Peyer's patch (tissue), 4 donors: ENCODE measurements at regions not wholly inside any gene's neighbourhood (a gene's known extent, or its start where the extent isn't known, plus 50 kb on each side); places are given as distances from the start of the nearest gene placed in this dataset.

Experiments used
- DNase-seq, 3 donors: peaks; one replicate each; pipeline ENCODE4 v3.0.0-alpha.2; 2017 to 2019
- H3K27ac ChIP-seq, 4 donors: fragments of 200-600 bp; sonication (generic); one replicate each; pipeline ENCODE4 v1.5.1; 2016 to 2019
- H3K27me3 ChIP-seq, 2 donors: fragments of 200-600 bp; sonication (generic); one replicate each; pipeline ENCODE4 v1.5.1; 2019
- H3K36me3 ChIP-seq, 3 donors: fragments of 200-600 bp; sonication (generic); one replicate each; pipeline ENCODE4 v1.5.1; 2016 to 2019
- H3K4me1 ChIP-seq, 4 donors: fragments of 200-600 bp; sonication (generic); one replicate each; pipeline ENCODE4 v1.5.1; 2016 to 2019
- H3K4me3 ChIP-seq, 4 donors: fragments of 200-600 bp; sonication (generic); 1 replicate in 3 of 4; 2 replicates in 1 of 4; pipeline ENCODE4 v1.5.1; 2016 to 2019; ENCODE audit warnings: mild to moderate bottlenecking in 1 of 4
- H3K9me3 ChIP-seq, 4 donors: fragments of 200-600 bp; sonication (generic); one replicate each; pipeline ENCODE4 v1.5.1; 2016 to 2019; ENCODE audit warnings: mild to moderate bottlenecking in 1 of 4
- CTCF ChIP-seq, 6 experiments: fragments of 450-650 bp in 4 of 6; fragments of 200-600 bp in 2 of 6; sonication (generic) in 1 of 6; IDR thresholded peaks; one replicate each; pipeline ENCODE4 v1.5.1; 2017 to 2019; ENCODE audit warnings: antibody characterized with exemption in 6 of 6, mild to moderate bottlenecking in 3 of 6, moderate library complexity in 1 of 6
- POLR2A ChIP-seq, 2 donors: fragments of 450-650 bp; IDR thresholded peaks; one replicate each; pipeline ENCODE4 v1.5.1; 2017; ENCODE audit warnings: antibody characterized with exemption in 2 of 2, mild to moderate bottlenecking in 2 of 2, moderate library complexity in 2 of 2

DNA sequence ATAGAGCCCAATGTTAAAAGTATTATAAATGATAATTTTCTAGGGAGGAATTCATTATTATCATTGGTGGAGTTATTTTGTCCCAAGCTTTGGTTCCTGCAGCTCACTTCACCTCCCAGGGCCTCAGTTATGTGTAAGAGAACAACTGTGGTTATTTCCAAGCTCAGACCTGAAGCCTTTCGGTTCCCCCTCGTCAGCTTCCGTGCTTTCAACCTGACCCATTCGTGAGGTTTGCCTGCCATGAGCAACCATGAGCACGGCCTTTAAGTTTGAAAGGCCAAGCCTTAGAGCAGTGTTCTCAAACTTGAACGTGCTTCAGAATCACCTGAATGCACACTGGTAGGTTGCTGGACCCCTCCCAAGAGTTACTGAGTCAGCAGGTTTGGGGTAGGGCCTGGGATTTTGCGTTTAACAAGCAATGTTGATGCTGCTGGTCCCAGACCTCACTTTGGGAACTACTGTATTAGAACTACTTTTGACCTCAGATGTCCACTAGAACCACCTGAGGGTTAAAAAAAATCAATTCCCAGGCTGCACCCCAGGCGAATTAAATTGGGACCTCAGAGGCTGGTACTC, 133.0 kb upstream of the PRMT8 start:
- Histone ChIP-seq H3K27ac (no peak overlapping the region), H3K36me3 (no peaks in the 10 kb centered on the region), H3K27me3 (no peaks in the 10 kb centered on the region), H3K4me3 (no peak overlapping the region), H3K4me1 (no peaks in the 10 kb centered on the region), H3K9me3 (no peaks in the 10 kb centered on the region)
- TF ChIP-seq POLR2A (IDR thresholded peaks at IDR 0.05): no peak
- no peak for TF ChIP-seq CTCF (IDR thresholded peaks at IDR 0.05)
- no peak for DNase-seq

- Histone ChIP-seq H3K27me3 (no peaks in the 10 kb centered on the region), H3K36me3 (no peaks in the 10 kb centered on the region), H3K27ac (no peak overlapping the region), H3K4me1 (no peaks in the 10 kb centered on the region), H3K4me3 (no peak overlapping the region), H3K9me3 (no peaks in the 10 kb centered on the region)
- DNase-seq: no peak
- no peak for TF ChIP-seq POLR2A (IDR thresholded peaks at IDR 0.05)
- no peak for TF ChIP-seq CTCF (IDR thresholded peaks at IDR 0.05)
Observed at GRCh38 chr12:3359478-3359877, 131.5 kb upstream of the PRMT8 start.

GRCh38 chr12:3361146-3361545, 129.9 kb upstream of the PRMT8 start:
- no peak overlapping the region for H3K27ac ChIP-seq
- TF ChIP-seq CTCF (IDR thresholded peaks at IDR 0.05) (no peak), POLR2A (IDR thresholded peaks at IDR 0.05) (no peak)
- peaks cover 0 to 8% of the 10 kb centered on the region in 2 donors for H3K27me3 ChIP-seq
- H3K36me3 ChIP-seq: no peaks in the 10 kb centered on the region
- H3K4me3 ChIP-seq: no peak overlapping the region
- no peak for DNase-seq
- peaks cover 0 to 7% (median 0%) of the 10 kb centered on the region in 4 donors for H3K4me1 ChIP-seq
- no peaks in the 10 kb centered on the region for H3K9me3 ChIP-seq

DNA sequence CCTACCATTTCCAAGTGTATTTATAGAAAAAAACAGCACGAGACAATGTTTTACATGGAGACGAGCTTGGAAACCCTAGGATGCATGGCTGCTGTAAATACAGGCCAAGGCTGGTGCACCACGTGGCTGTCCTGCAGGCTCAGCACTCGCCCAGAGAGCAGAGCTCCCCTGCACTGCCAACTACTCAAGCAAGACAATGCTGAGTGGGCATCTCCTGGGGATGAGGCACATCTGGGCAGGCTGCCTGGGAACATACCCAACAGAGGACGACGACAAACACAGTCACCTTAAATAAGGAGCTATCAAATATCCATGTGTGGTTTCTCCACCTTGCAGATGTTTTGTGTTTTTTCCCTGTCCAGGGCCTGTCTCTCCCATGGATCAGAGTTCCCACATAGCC, 128.3 kb upstream of the PRMT8 start:
- Histone ChIP-seq H3K27me3 (peaks cover 0 to 11% of the 10 kb centered on the region in 2 donors), H3K36me3 (no peaks in the 10 kb centered on the region), H3K4me1 (peaks cover 0 to 7% (median 0%) of the 10 kb centered on the region in 4 donors), H3K4me3 (no peak overlapping the region), H3K27ac (no peak overlapping the region), H3K9me3 (no peaks in the 10 kb centered on the region)
- DNase-seq: no peak
- TF ChIP-seq CTCF (IDR thresholded peaks at IDR 0.05): no peak

- no peaks in the 10 kb centered on the region for H3K36me3 ChIP-seq
- peaks cover 0 to 7% (median 0%) of the 10 kb centered on the region in 4 donors for H3K4me1 ChIP-seq
- TF ChIP-seq POLR2A (IDR thresholded peaks at IDR 0.05) (no peak), CTCF (IDR thresholded peaks at IDR 0.05) (no peak)
- H3K27ac ChIP-seq: no peak overlapping the region
- peak in 1 of 3 donors; percentile 53 for DNase-seq
- no peaks in the 10 kb centered on the region for H3K9me3 ChIP-seq
- no peak overlapping the region for H3K4me3 ChIP-seq
- peaks cover 0 to 11% of the 10 kb centered on the region in 2 donors for H3K27me3 ChIP-seq
Observed at GRCh38 chr12:3363608-3364007, 127.4 kb upstream of the PRMT8 start.

DNA sequence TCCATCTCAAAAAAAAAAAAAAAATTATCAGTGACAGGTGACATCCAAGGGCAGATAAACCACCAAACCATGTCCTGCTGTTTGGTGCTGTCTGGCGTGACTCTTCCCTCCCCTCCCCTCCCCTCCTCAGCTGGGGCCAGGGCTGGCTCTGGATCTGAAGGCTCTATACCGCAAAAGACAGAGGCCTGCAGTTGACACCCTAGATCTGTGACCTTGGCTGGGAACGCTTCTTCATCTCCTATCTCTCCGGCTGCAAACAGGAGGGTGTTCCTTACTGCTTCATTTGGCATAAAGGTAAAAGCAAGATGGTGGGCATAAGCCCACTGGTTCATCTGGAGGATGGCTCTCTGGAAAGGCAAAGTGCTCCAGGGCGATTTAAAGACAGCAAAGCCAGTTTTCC, 126.8 kb upstream of the PRMT8 start:
- Histone ChIP-seq H3K4me1 (peaks cover 0 to 7% (median 0%) of the 10 kb centered on the region in 4 donors), H3K9me3 (no peaks in the 10 kb centered on the region), H3K27ac (no peak overlapping the region), H3K4me3 (no peak overlapping the region), H3K36me3 (no peaks in the 10 kb centered on the region), H3K27me3 (peaks cover 0 to 11% of the 10 kb centered on the region in 2 donors)
- no peak for DNase-seq
- TF ChIP-seq POLR2A (IDR thresholded peaks at IDR 0.05) (no peak), CTCF (IDR thresholded peaks at IDR 0.05) (no peak)
